ENCODE measurements at regions not wholly inside any gene's neighbourhood (a gene's known extent, or its start where the extent isn't known, plus 50 kb on each side); places are given as distances from the start of the nearest gene placed in this dataset.

DNA sequence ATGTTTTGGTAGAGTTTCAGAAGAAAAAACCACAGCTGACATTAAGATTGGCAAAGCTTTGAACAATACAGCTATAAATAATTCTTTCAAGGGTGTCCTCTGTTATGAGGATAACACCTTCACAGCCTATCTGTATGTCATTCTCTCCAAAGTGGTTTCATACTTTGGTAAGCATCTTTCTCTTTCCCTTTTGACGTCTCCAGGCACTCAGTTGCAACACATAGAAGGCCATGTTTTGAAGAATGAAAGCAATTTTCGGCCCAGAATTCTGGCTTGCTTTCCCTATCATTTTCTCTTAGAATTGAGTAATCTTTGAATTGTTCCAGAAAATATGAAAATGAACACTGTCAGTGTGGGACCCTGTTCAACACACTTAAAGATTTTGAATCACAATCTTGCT is 200.0 kb upstream of the CBLB start:
- TF ChIP-seq, protein P1, sequence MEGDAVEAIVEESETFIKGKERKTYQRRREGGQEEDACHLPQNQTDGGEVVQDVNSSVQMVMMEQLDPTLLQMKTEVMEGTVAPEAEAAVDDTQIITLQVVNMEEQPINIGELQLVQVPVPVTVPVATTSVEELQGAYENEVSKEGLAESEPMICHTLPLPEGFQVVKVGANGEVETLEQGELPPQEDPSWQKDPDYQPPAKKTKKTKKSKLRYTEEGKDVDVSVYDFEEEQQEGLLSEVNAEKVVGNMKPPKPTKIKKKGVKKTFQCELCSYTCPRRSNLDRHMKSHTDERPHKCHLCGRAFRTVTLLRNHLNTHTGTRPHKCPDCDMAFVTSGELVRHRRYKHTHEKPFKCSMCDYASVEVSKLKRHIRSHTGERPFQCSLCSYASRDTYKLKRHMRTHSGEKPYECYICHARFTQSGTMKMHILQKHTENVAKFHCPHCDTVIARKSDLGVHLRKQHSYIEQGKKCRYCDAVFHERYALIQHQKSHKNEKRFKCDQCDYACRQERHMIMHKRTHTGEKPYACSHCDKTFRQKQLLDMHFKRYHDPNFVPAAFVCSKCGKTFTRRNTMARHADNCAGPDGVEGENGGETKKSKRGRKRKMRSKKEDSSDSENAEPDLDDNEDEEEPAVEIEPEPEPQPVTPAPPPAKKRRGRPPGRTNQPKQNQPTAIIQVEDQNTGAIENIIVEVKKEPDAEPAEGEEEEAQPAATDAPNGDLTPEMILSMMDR (IDR thresholded peaks at IDR 0.05; ENCODE audit: low read depth, low read length, missing input control), result no peak
- no peak for TF ChIP-seq JUND (IDR thresholded peaks at IDR 0.05)
- no peak for TF ChIP-seq TAF1 (conservative IDR thresholded peaks at IDR 0.05)
- TF ChIP-seq, protein P2, sequence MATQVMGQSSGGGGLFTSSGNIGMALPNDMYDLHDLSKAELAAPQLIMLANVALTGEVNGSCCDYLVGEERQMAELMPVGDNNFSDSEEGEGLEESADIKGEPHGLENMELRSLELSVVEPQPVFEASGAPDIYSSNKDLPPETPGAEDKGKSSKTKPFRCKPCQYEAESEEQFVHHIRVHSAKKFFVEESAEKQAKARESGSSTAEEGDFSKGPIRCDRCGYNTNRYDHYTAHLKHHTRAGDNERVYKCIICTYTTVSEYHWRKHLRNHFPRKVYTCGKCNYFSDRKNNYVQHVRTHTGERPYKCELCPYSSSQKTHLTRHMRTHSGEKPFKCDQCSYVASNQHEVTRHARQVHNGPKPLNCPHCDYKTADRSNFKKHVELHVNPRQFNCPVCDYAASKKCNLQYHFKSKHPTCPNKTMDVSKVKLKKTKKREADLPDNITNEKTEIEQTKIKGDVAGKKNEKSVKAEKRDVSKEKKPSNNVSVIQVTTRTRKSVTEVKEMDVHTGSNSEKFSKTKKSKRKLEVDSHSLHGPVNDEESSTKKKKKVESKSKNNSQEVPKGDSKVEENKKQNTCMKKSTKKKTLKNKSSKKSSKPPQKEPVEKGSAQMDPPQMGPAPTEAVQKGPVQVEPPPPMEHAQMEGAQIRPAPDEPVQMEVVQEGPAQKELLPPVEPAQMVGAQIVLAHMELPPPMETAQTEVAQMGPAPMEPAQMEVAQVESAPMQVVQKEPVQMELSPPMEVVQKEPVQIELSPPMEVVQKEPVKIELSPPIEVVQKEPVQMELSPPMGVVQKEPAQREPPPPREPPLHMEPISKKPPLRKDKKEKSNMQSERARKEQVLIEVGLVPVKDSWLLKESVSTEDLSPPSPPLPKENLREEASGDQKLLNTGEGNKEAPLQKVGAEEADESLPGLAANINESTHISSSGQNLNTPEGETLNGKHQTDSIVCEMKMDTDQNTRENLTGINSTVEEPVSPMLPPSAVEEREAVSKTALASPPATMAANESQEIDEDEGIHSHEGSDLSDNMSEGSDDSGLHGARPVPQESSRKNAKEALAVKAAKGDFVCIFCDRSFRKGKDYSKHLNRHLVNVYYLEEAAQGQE (IDR thresholded peaks at IDR 0.05), result no peak
- no peak for TF ChIP-seq GABPA (IDR thresholded peaks at IDR 0.05 in 1 of 2, conservative IDR thresholded peaks at IDR 0.05 in 1 of 2)
- no peak for TF ChIP-seq FOXA1 (IDR thresholded peaks at IDR 0.05)
- no peak for TF ChIP-seq RXRA (IDR thresholded peaks at IDR 0.05)
- no peak for TF ChIP-seq YY1 (IDR thresholded peaks at IDR 0.05)
- TF ChIP-seq, protein P3, sequence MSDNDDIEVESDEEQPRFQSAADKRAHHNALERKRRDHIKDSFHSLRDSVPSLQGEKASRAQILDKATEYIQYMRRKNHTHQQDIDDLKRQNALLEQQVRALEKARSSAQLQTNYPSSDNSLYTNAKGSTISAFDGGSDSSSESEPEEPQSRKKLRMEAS (IDR thresholded peaks at IDR 0.05), result no peak
- no peak for TF ChIP-seq EGR1 (IDR thresholded peaks at IDR 0.05; ENCODE audit: low read depth in 2 of 2)
- TF ChIP-seq, protein P4, sequence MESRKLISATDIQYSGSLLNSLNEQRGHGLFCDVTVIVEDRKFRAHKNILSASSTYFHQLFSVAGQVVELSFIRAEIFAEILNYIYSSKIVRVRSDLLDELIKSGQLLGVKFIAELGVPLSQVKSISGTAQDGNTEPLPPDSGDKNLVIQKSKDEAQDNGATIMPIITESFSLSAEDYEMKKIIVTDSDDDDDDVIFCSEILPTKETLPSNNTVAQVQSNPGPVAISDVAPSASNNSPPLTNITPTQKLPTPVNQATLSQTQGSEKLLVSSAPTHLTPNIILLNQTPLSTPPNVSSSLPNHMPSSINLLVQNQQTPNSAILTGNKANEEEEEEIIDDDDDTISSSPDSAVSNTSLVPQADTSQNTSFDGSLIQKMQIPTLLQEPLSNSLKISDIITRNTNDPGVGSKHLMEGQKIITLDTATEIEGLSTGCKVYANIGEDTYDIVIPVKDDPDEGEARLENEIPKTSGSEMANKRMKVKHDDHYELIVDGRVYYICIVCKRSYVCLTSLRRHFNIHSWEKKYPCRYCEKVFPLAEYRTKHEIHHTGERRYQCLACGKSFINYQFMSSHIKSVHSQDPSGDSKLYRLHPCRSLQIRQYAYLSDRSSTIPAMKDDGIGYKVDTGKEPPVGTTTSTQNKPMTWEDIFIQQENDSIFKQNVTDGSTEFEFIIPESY (IDR thresholded peaks at IDR 0.05), result no peak

All from liver (tissue), 3 donors.